Gastroesophageal sphincter (tissue), 4 donors: ENCODE measurements at regions not wholly inside any gene's neighbourhood (a gene's known extent, or its start where the extent isn't known, plus 50 kb on each side); places are given as distances from the start of the nearest gene placed in this dataset.

ENCODE experiments used
- ATAC-seq: fragments of 150-250 bp; one replicate; pipeline ENCODE4 v1.9.1; 2016; ENCODE audit warnings: mild to moderate bottlenecking, moderate library complexity
- H3K27ac ChIP-seq, 4 donors: fragments of 200-600 bp; sonication (generic) in 3 of 4; 1 replicate in 3 of 4; 2 replicates in 1 of 4; pipeline ENCODE4 v1.5.1; 2016 to 2019
- H3K27me3 ChIP-seq: fragments of 200-600 bp; sonication (generic); one replicate; pipeline ENCODE4 v1.5.1; 2019
- H3K36me3 ChIP-seq, 2 donors: fragments of 200-600 bp; sonication (generic); one replicate each; pipeline ENCODE4 v1.5.1; 2019; ENCODE audit warnings: control low read depth in 1 of 2
- H3K4me1 ChIP-seq, 3 donors: fragments of 200-600 bp; sonication (generic); 1 replicate in 2 of 3; 2 replicates in 1 of 3; pipeline ENCODE4 v1.5.1; 2016 to 2019; ENCODE audit warnings: control low read depth in 2 of 3
- H3K4me3 ChIP-seq, 2 donors: fragments of 200-600 bp; sonication (generic); one replicate each; pipeline ENCODE4 v1.5.1; 2019; ENCODE audit warnings: mild to moderate bottlenecking in 1 of 2, moderate library complexity in 1 of 2
- H3K9me3 ChIP-seq, 3 donors: fragments of 200-600 bp; sonication (generic); one replicate each; pipeline ENCODE4 v1.5.1; 2017 to 2019; ENCODE audit warnings: control low read depth in 2 of 3
- CTCF ChIP-seq, 4 experiments: fragments of 200-600 bp in 2 of 4; fragments of 450-650 bp in 2 of 4; sonication (generic) in 1 of 4; IDR thresholded peaks; one replicate each; pipeline ENCODE4 v1.5.1; 2017 to 2019; ENCODE audit warnings: antibody characterized with exemption in 4 of 4, mild to moderate bottlenecking in 2 of 4, moderate library complexity in 2 of 4
- EP300 ChIP-seq: sonication (generic); formaldehyde crosslinking; IDR thresholded peaks from one replicate; pipeline ENCODE4 v1.6.1; 2017; ENCODE audit warnings: antibody characterized with exemption, mild to moderate bottlenecking
- POLR2A ChIP-seq, 2 donors: fragments of 450-650 bp; IDR thresholded peaks; one replicate each; pipeline ENCODE4 v1.6.1; 2017; ENCODE audit warnings: antibody characterized with exemption in 2 of 2, mild to moderate bottlenecking in 2 of 2, moderate library complexity in 1 of 2
- POLR2AphosphoS5 ChIP-seq: sonication (generic); formaldehyde crosslinking; IDR thresholded peaks from one replicate; pipeline ENCODE4 v1.6.1; 2017; ENCODE audit warnings: antibody characterized with exemption
- WGBS, 2 donors: methylation state at CpG; one replicate each; pipeline ENCODE4 v1.1.5; 2018; ENCODE audit warnings: low coverage in 1 of 2; 5-methylcytosine and 5-hydroxymethylcytosine counted together

- H3K4me3 ChIP-seq: no peak overlapping the region
- no peaks in the 10 kb centered on the region for H3K9me3 ChIP-seq
- H3K27me3 ChIP-seq: peaks cover 32% of the 10 kb centered on the region
- H3K36me3 ChIP-seq: no peaks in the 10 kb centered on the region
- H3K27ac ChIP-seq: no peak overlapping the region
- ATAC-seq: no peak
- 54% methylated on average over 10 of the region's 10 CpGs; no CpG with 5 or more reads in 1 of the 2 donors for WGBS, 2 donors
- TF ChIP-seq EP300 (no peak), POLR2A (IDR thresholded peaks at IDR 0.05) (no peak), POLR2AphosphoS5 (no peak), CTCF (IDR thresholded peaks at IDR 0.05) (no peak)
- no peaks in the 10 kb centered on the region for H3K4me1 ChIP-seq
Measured at GRCh38 chr22:48076008-48076407, 1313.6 kb downstream of the TBC1D22A start.

DNA sequence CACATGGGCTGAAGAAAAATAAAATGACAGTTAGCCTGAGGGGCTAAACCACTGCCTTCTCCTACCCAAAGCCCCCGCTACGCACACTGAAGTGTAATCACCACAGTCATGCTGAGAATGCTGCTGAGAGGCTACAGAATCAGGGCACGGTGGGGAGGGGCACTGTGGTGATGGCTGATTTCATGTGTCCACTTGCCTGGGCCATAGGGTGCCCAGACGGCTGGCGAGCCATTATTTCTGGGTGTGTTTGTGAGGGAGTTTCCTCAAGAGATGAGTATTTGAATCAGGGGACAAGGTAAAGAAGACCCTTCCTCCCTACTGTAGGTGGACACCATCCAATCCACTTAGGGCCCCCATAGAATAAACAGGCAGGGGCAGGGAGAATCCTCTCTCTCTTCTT lies 1313.2 kb downstream of the TBC1D22A start:
- Histone ChIP-seq H3K27ac (no peak overlapping the region), H3K9me3 (no peaks in the 10 kb centered on the region), H3K36me3 (no peaks in the 10 kb centered on the region), H3K4me3 (no peak overlapping the region), H3K4me1 (no peaks in the 10 kb centered on the region), H3K27me3 (peaks cover 32% of the 10 kb centered on the region)
- ATAC-seq: no peak
- WGBS, 2 donors: 92% methylated on average over 2 of the region's 5 CpGs; no CpG with 5 or more reads in 1 of the 2 donors
- TF ChIP-seq POLR2A (IDR thresholded peaks at IDR 0.05) (no peak), CTCF (IDR thresholded peaks at IDR 0.05) (no peak), EP300 (no peak), POLR2AphosphoS5 (no peak)

DNA sequence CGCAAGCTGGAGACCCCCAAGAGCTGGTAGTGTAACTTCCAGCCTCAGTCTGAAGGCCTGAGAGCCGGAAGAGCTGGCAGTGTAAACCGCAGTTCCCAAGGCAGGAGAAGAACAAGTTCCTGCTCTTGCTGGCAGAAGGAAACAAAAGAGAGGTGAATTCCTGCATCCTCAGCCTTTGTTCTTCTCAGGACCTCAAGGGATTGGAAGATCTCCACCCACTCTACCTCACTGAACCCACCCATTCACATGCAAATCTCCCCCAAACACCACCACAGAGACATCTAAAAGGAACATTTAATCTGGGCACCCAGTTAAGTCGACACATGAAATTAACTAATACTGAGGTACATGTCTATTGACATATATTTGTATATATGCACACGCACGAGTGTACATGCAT lies 1310.3 kb downstream of the TBC1D22A start:
- no peak overlapping the region for H3K4me3 ChIP-seq
- peaks cover 37% of the 10 kb centered on the region for H3K27me3 ChIP-seq
- no peak for ATAC-seq
- WGBS, 2 donors: 40 to 55% methylated on average over 4 to 6 of the region's 6 CpGs
- H3K27ac ChIP-seq: no peak overlapping the region
- TF ChIP-seq CTCF (IDR thresholded peaks at IDR 0.05) (no peak), EP300 (no peak), POLR2AphosphoS5 (no peak), POLR2A (IDR thresholded peaks at IDR 0.05) (no peak)
- H3K36me3 ChIP-seq: no peaks in the 10 kb centered on the region
- peaks cover 0 to 18% (median 0%) of the 10 kb centered on the region in 3 donors for H3K9me3 ChIP-seq
- H3K4me1 ChIP-seq: no peaks in the 10 kb centered on the region

GRCh38 chr22:48071828-48072227 lies 1309.4 kb downstream of the TBC1D22A start:
- Histone ChIP-seq H3K9me3 (peaks cover 0 to 18% (median 0%) of the 10 kb centered on the region in 3 donors), H3K36me3 (no peaks in the 10 kb centered on the region), H3K27ac (no peak overlapping the region), H3K4me3 (no peak overlapping the region), H3K4me1 (no peaks in the 10 kb centered on the region), H3K27me3 (peaks cover 37% of the 10 kb centered on the region)
- 60 to 100% methylated on average over 1 to 7 of the region's 7 CpGs for WGBS, 2 donors
- no peak for ATAC-seq
- TF ChIP-seq EP300 (no peak), POLR2A (IDR thresholded peaks at IDR 0.05) (no peak), POLR2AphosphoS5 (no peak), CTCF (IDR thresholded peaks at IDR 0.05) (no peak)

GRCh38 chr22:48071305-48071704 lies 1308.9 kb downstream of the TBC1D22A start:
- WGBS, 2 donors: 78 to 79% methylated on average over 6 to 8 of the region's 10 CpGs
- ATAC-seq: no peak
- no peaks in the 10 kb centered on the region for H3K4me1 ChIP-seq

More at GRCh38 chr22:48071305-48071704, 1308.9 kb downstream of the TBC1D22A start:
- no peaks in the 10 kb centered on the region for H3K36me3 ChIP-seq
- H3K27ac ChIP-seq: no peak overlapping the region
- H3K27me3 ChIP-seq: peaks cover 37% of the 10 kb centered on the region
- no peak overlapping the region for H3K4me3 ChIP-seq
- H3K9me3 ChIP-seq: peaks cover 0 to 18% (median 0%) of the 10 kb centered on the region in 3 donors
- TF ChIP-seq EP300: no peak
- no peak for TF ChIP-seq POLR2A (IDR thresholded peaks at IDR 0.05)
- no peak for TF ChIP-seq POLR2AphosphoS5
- no peak for TF ChIP-seq CTCF (IDR thresholded peaks at IDR 0.05)
